Neural progenitor cell (in vitro differentiated cells): ENCODE measurements at regions not wholly inside any gene's neighbourhood (a gene's known extent, or its start where the extent isn't known, plus 50 kb on each side); places are given as distances from the start of the nearest gene placed in this dataset.

Source experiments
- DNase-seq: peaks from one replicate; pipeline ENCODE4 v3.0.0-alpha.2; 2016; ENCODE audit warnings: low spot score
- H2AFZ ChIP-seq: fragments of 200-600 bp; sonication (generic); replicated peaks from 2 replicates; pipeline ENCODE4 v1.6.1; 2016; ENCODE audit warnings: antibody characterized with exemption
- H3F3A ChIP-seq: fragments of 200-600 bp; sonication (generic); 2 replicates; pipeline ENCODE4 v1.6.1; 2016; ENCODE audit warnings: antibody characterized with exemption, low read depth
- H3K27ac ChIP-seq: fragments of 200-600 bp; sonication (generic); 2 replicates; pipeline ENCODE4 v1.5.1; 2016; ENCODE audit warnings: mild to moderate bottlenecking
- H3K27me3 ChIP-seq: fragments of 200-600 bp; sonication (generic); 2 replicates; pipeline ENCODE4 v1.6.1; 2016; ENCODE audit warnings: mild to moderate bottlenecking, moderate library complexity
- H3K36me3 ChIP-seq: fragments of 200-600 bp; sonication (generic); 2 replicates; pipeline ENCODE4 v1.5.1; 2016
- H3K4me1 ChIP-seq: fragments of 200-600 bp; sonication (generic); 2 replicates; pipeline ENCODE4 v1.6.1; 2016; ENCODE audit warnings: mixed run types
- H3K4me2 ChIP-seq: fragments of 200-600 bp; sonication (generic); 2 replicates; pipeline ENCODE4 v1.6.1; 2016
- H3K4me3 ChIP-seq: fragments of 200-600 bp; sonication (generic); 2 replicates; pipeline ENCODE4 v1.5.1; 2016
- H3K79me2 ChIP-seq: fragments of 200-600 bp; sonication (generic); 2 replicates; pipeline ENCODE4 v1.6.1; 2016; ENCODE audit warnings: low read depth
- H3K9ac ChIP-seq: fragments of 200-600 bp; sonication (generic); 2 replicates; pipeline ENCODE4 v1.6.1; 2016
- H3K9me3 ChIP-seq: fragments of 200-600 bp; sonication (generic); 2 replicates; pipeline ENCODE4 v1.5.1; 2016; ENCODE audit warnings: low read depth
- H4K20me1 ChIP-seq: fragments of 200-600 bp; sonication (generic); 2 replicates; pipeline ENCODE4 v1.6.1; 2016; ENCODE audit warnings: low read depth
- H3K27ac Mint-ChIP-seq: 3 replicates; pipeline ENCODE4 v1.8.0; 2021; ENCODE audit warnings: mixed read lengths
- H3K27me3 Mint-ChIP-seq: 2 replicates; pipeline ENCODE4 v1.8.0; 2022; ENCODE audit warnings: low read depth, mild to moderate bottlenecking, inconsistent platforms, moderate library complexity, mixed read lengths; ENCODE audit not compliant: insufficient read depth
- H3K36me3 Mint-ChIP-seq: 3 replicates; pipeline ENCODE4 v1.8.0; 2021; ENCODE audit warnings: mixed read lengths
- H3K4me1 Mint-ChIP-seq: 3 replicates; pipeline ENCODE4 v1.8.0; 2021; ENCODE audit warnings: mixed read lengths
- H3K4me3 Mint-ChIP-seq: 3 replicates; pipeline ENCODE4 v1.8.0; 2021; ENCODE audit warnings: mild to moderate bottlenecking, moderate library complexity, mixed read lengths
- H3K9me3 Mint-ChIP-seq: 3 replicates; pipeline ENCODE4 v1.8.0; 2020; ENCODE audit warnings: mixed read lengths
- CTCF ChIP-seq: fragments of 200-600 bp; sonication (generic); IDR thresholded peaks from 2 replicates; pipeline ENCODE4 v1.5.1; 2017; ENCODE audit warnings: antibody characterized with exemption, mild to moderate bottlenecking
- EZH2 ChIP-seq: fragments of 200-600 bp; sonication (generic); IDR thresholded peaks from 2 replicates; pipeline ENCODE4 v1.6.1; 2017; ENCODE audit warnings: antibody characterized with exemption, mild to moderate bottlenecking, moderate library complexity
- EZH2phosphoT487 ChIP-seq: fragments of 200-600 bp; sonication (generic); IDR thresholded peaks from 2 replicates; pipeline ENCODE4 v1.6.1; 2017; ENCODE audit warnings: antibody characterized with exemption

DNA sequence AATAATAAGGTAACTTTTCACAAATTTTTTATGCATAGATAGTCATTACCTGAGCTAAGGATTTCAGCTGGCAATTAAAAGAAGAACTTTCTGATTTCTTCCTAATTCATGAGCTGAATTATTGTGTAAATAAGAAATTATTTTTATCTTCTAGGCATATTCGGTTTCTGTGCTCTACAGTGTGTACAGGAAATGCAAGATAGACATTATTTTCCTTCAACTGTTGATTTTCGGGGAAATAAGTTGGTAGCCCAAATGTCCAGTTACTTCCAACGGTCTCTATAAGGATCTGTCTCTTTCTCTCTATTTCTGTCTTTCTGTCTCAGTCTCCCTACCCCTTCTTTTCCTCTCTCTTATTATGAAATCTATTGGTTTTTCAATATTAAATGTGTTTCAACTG, 137.3 kb upstream of the CLNK start:
- Histone ChIP-seq H3K79me2 (no peaks in the 10 kb centered on the region), H3K4me1 (no peaks in the 10 kb centered on the region), H2AFZ (no peak overlapping the region), H3F3A (no peaks in the 10 kb centered on the region), H3K27ac (no peak overlapping the region), H3K27me3 (no peaks in the 10 kb centered on the region), H3K9me3 (no peaks in the 10 kb centered on the region), H3K4me3 (no peak overlapping the region), H3K9ac (no peak overlapping the region), H3K4me2 (no peak overlapping the region), H3K36me3 (no peaks in the 10 kb centered on the region), H4K20me1 (no peaks in the 10 kb centered on the region)
- Mint-ChIP-seq H3K27ac (no peak overlapping the region), H3K4me3 (no peak overlapping the region), H3K4me1 (no peaks in the 10 kb centered on the region), H3K36me3 (no peaks in the 10 kb centered on the region), H3K27me3 (no peaks in the 10 kb centered on the region), H3K9me3 (no peaks in the 10 kb centered on the region)
- TF ChIP-seq EZH2 (no peak), EZH2phosphoT487 (no peak), CTCF (no peak)
- no peak for DNase-seq

DNA sequence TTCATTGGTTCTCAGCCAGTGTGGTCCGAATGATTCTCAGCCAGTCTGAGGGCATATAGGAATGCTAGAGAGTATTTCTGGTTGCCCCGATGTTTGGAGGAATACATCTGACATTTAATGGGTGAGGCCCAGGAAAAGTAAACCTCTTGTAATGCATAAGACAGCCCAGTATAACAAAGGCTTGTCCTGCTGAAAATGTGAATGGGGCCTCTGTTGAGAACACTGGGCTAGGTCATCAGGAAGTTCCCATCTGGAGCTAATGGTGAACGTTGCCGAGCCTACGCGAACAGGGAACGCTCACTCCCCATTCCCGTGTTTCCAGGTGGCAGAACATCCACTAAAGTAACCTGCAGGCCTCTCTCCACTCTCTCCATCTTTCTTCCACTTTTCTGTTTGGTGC, 132.0 kb upstream of the CLNK start:
- Histone ChIP-seq H3K27ac (no peak overlapping the region), H3K9ac (no peak overlapping the region), H3K79me2 (no peaks in the 10 kb centered on the region), H4K20me1 (no peaks in the 10 kb centered on the region), H3K4me2 (no peak overlapping the region), H3F3A (no peaks in the 10 kb centered on the region), H3K9me3 (no peaks in the 10 kb centered on the region), H3K36me3 (no peaks in the 10 kb centered on the region), H3K27me3 (no peaks in the 10 kb centered on the region), H3K4me3 (no peak overlapping the region), H2AFZ (no peak overlapping the region), H3K4me1 (no peaks in the 10 kb centered on the region)
- Mint-ChIP-seq H3K4me1 (no peaks in the 10 kb centered on the region), H3K27me3 (peaks cover 3% of the 10 kb centered on the region), H3K36me3 (no peaks in the 10 kb centered on the region), H3K27ac (no peak overlapping the region), H3K4me3 (no peak overlapping the region), H3K9me3 (peaks cover 2% of the 10 kb centered on the region)
- TF ChIP-seq EZH2phosphoT487 (no peak), CTCF (no peak), EZH2 (no peak)
- no peak for DNase-seq

DNA sequence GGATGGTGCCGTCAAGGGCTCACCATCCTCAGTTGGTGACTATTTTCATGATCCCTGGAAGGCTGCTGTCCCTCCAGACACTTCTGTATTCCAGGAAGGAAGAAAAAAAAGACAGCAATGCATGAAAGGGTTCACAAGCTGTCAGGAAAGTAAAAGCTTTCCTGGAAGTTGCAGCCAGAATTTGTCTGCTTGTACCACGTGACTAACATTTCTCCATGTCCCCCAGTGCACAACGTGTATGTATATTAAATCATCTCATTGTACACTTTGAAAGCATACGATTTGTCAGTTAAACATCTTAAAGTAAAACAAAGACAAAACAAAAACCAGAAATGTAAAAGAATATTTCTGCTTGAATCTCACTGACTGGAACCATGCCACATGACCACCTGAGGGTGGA, 127.4 kb upstream of the CLNK start:
- H3K4me3 Mint-ChIP-seq, result no peak overlapping the region
- H4K20me1 ChIP-seq, result no peaks in the 10 kb centered on the region
- no peaks in the 10 kb centered on the region for H3K36me3 ChIP-seq
- no peaks in the 10 kb centered on the region for H3K4me1 Mint-ChIP-seq
- TF ChIP-seq EZH2phosphoT487 (no peak), CTCF (no peak), EZH2 (no peak)
- H3K27ac ChIP-seq, result no peak overlapping the region
- H3K4me3 ChIP-seq, result no peak overlapping the region
- H3K9me3 ChIP-seq, result no peaks in the 10 kb centered on the region
- H3K27me3 Mint-ChIP-seq, result peaks cover 3% of the 10 kb centered on the region
- no peak overlapping the region for H2AFZ ChIP-seq
- no peaks in the 10 kb centered on the region for H3K27me3 ChIP-seq
- no peaks in the 10 kb centered on the region for H3K79me2 ChIP-seq
- no peaks in the 10 kb centered on the region for H3K4me1 ChIP-seq
- peaks cover 2% of the 10 kb centered on the region for H3K9me3 Mint-ChIP-seq
- no peaks in the 10 kb centered on the region for H3F3A ChIP-seq
- no peak for DNase-seq
- H3K27ac Mint-ChIP-seq, result no peak overlapping the region
- H3K4me2 ChIP-seq, result no peak overlapping the region
- H3K9ac ChIP-seq, result no peak overlapping the region
- H3K36me3 Mint-ChIP-seq, result no peaks in the 10 kb centered on the region

DNA sequence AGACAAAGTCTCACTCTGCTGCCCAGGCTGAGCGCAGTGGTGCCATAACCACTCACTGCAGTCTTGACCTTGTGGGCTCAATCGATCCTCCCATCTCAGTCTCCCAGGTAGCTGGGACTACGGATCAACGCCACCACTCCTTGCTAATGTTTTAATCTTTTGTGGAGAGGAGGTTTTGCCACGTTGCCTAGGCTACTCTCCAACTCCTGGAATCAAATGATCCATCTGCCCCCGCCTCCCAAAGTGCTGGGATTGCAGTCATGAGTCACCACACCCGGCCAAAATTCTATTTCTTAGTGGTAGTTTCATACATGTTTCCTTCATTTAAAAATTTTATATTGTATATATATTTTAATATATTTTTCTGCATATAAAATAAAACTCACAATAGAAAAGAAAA, 125.8 kb upstream of the CLNK start:
- DNase-seq, result no peak
- no peaks in the 10 kb centered on the region for H4K20me1 ChIP-seq
- H3K79me2 ChIP-seq, result no peaks in the 10 kb centered on the region
- H3K27me3 ChIP-seq, result no peaks in the 10 kb centered on the region
- no peak overlapping the region for H2AFZ ChIP-seq
- no peak overlapping the region for H3K4me2 ChIP-seq
- H3K9me3 Mint-ChIP-seq, result peaks cover 4% of the 10 kb centered on the region
- peaks cover 8% of the 10 kb centered on the region for H3K4me1 Mint-ChIP-seq
- H3K36me3 Mint-ChIP-seq, result no peaks in the 10 kb centered on the region
- H3K27ac Mint-ChIP-seq, result no peak overlapping the region
- no peak overlapping the region for H3K4me3 Mint-ChIP-seq
- H3F3A ChIP-seq, result no peaks in the 10 kb centered on the region
- peaks cover 3% of the 10 kb centered on the region for H3K27me3 Mint-ChIP-seq
- TF ChIP-seq EZH2phosphoT487 (no peak), CTCF (no peak), EZH2 (no peak)
- no peak overlapping the region for H3K9ac ChIP-seq
- H3K4me1 ChIP-seq, result peaks cover 5% of the 10 kb centered on the region
- no peaks in the 10 kb centered on the region for H3K9me3 ChIP-seq
- no peaks in the 10 kb centered on the region for H3K36me3 ChIP-seq
- H3K4me3 ChIP-seq, result no peak overlapping the region
- no peak overlapping the region for H3K27ac ChIP-seq
